Frontal cortex (tissue), 3 donors: ENCODE measurements at regions not wholly inside any gene's neighbourhood (a gene's known extent, or its start where the extent isn't known, plus 50 kb on each side); places are given as distances from the start of the nearest gene placed in this dataset.
"Not testable (repeated sequence)": the region's sequence is repeated elsewhere in the genome, so short reads cannot be mapped to it uniquely, and the experiment has no call there.

Experiments used
- DNase-seq, 2 donors: peaks; one replicate each; pipeline ENCODE4 v3.0.0; 2012; ENCODE audit warnings: low spot score in 2 of 2
- FAIRE-seq: peaks from 2 replicates; lab custom pipeline; 2012; peaks lifted over from hg19 to GRCh38; lab: Jason Lieb, UNC
- donor health status: control.
- donor health status: control.
- donor health status: control.

GRCh38 chrX:3514996-3515395 is 168.5 kb upstream of the MXRA5 start:
- DNase-seq (no peak), FAIRE-seq (no peak)

- FAIRE-seq, DNase-seq: not testable (repeated sequence)
Measured at GRCh38 chrX:3512150-3512549, 165.7 kb upstream of the MXRA5 start.

- DNase-seq (no peak), FAIRE-seq (no peak)
Measured at GRCh38 chrX:3509934-3510333, 163.5 kb upstream of the MXRA5 start.

- no peak for FAIRE-seq
Measured at GRCh38 chrX:3504916-3505315, 158.5 kb upstream of the MXRA5 start.

GRCh38 chrX:3501833-3502535 is 155.5 kb upstream of the MXRA5 start:
- DNase-seq (no peak), FAIRE-seq (no peak)

More at GRCh38 chrX:3504916-3505315, 158.5 kb upstream of the MXRA5 start:
- no peak for DNase-seq

GRCh38 chrX:3495836-3496769 is 149.7 kb upstream of the MXRA5 start:
- DNase-seq, FAIRE-seq: not testable (repeated sequence)

GRCh38 chrX:3493605-3494004 is 147.2 kb upstream of the MXRA5 start:
- FAIRE-seq: no peak
- DNase-seq: no peak

GRCh38 chrX:3485727-3486126 is 139.3 kb upstream of the MXRA5 start:
- no peak for DNase-seq
- FAIRE-seq: no peak

- FAIRE-seq (no peak), DNase-seq (no peak)
Measured at GRCh38 chrX:3479026-3479425, 132.6 kb upstream of the MXRA5 start.

GRCh38 chrX:3476973-3477372 is 130.5 kb upstream of the MXRA5 start:
- no peak for FAIRE-seq
- no peak for DNase-seq

- not testable (repeated sequence) for FAIRE-seq, DNase-seq
Measured at GRCh38 chrX:3470211-3470679, 123.8 kb upstream of the MXRA5 start.

GRCh38 chrX:3468031-3468430 is 121.6 kb upstream of the MXRA5 start:
- no peak for DNase-seq
- no peak for FAIRE-seq

GRCh38 chrX:3465017-3465416 is 118.6 kb upstream of the MXRA5 start:
- no peak for FAIRE-seq
- DNase-seq: no peak

GRCh38 chrX:3462166-3462508 is 115.7 kb upstream of the MXRA5 start:
- DNase-seq: no peak
- no peak for FAIRE-seq

- no peak for DNase-seq
- no peak for FAIRE-seq
Measured at GRCh38 chrX:3461397-3462165, 115.1 kb upstream of the MXRA5 start.

- FAIRE-seq: no peak
- no peak for DNase-seq
Measured at GRCh38 chrX:3455796-3456195, 109.3 kb upstream of the MXRA5 start.

- DNase-seq: no peak
- no peak for FAIRE-seq
Measured at GRCh38 chrX:3451571-3451970, 105.1 kb upstream of the MXRA5 start.

- FAIRE-seq (no peak), DNase-seq (no peak)
Measured at GRCh38 chrX:3450881-3451570, 104.6 kb upstream of the MXRA5 start.

- FAIRE-seq (no peak), DNase-seq (no peak)
Measured at GRCh38 chrX:3449287-3449686, 102.8 kb upstream of the MXRA5 start.

GRCh38 chrX:3448563-3448962 is 102.1 kb upstream of the MXRA5 start:
- DNase-seq (no peak), FAIRE-seq (no peak)
